OCI-LY1 (cell line): ENCODE measurements at regions not wholly inside any gene's neighbourhood (a gene's known extent, or its start where the extent isn't known, plus 50 kb on each side); places are given as distances from the start of the nearest gene placed in this dataset.

Source experiments
- EZH2 ChIP-seq: fragments of 200-600 bp; sonication (generic), shearing (Covaris generic); IDR thresholded peaks from 2 replicates; pipeline ENCODE4 v1.8.0; 2017; ENCODE audit warnings: borderline replicate concordance, mixed run types, mild to moderate bottlenecking, antibody characterized with exemption, low read length, moderate library complexity, mixed read lengths
- TF ChIP-seq, protein P1 (sequence below): fragments of 200-600 bp; sonication (generic), shearing (Covaris generic); IDR thresholded peaks from 2 replicates; pipeline ENCODE4 v1.5.1; 2017; ENCODE audit warnings: mild to moderate bottlenecking, antibody characterized with exemption, low read length, moderate library complexity, mixed read lengths

DNA sequence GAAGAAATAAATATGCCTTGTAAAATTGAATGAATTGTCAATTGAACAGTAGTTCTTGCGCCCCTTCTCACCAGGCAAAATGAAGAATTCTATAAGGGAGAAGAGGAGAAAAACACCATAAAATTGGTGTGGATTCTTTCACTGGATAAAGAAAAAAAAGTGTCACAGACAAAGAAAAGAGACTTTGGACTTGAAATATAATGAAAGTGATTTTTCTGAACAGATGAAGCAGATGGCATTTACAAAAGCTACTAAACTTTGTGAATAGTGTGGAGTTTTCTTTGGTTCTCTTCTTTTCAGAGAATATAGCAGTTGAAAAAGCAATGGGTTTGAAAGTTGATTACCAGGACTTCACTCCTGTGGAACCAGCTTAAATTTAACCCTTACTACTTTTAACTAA is 945.7 kb downstream of the DSC3 start:
- TF ChIP-seq, protein P1, sequence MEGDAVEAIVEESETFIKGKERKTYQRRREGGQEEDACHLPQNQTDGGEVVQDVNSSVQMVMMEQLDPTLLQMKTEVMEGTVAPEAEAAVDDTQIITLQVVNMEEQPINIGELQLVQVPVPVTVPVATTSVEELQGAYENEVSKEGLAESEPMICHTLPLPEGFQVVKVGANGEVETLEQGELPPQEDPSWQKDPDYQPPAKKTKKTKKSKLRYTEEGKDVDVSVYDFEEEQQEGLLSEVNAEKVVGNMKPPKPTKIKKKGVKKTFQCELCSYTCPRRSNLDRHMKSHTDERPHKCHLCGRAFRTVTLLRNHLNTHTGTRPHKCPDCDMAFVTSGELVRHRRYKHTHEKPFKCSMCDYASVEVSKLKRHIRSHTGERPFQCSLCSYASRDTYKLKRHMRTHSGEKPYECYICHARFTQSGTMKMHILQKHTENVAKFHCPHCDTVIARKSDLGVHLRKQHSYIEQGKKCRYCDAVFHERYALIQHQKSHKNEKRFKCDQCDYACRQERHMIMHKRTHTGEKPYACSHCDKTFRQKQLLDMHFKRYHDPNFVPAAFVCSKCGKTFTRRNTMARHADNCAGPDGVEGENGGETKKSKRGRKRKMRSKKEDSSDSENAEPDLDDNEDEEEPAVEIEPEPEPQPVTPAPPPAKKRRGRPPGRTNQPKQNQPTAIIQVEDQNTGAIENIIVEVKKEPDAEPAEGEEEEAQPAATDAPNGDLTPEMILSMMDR = no peak
- TF ChIP-seq EZH2 = no peak
